Osteocyte (in vitro differentiated cells): ENCODE measurements at regions not wholly inside any gene's neighbourhood (a gene's known extent, or its start where the extent isn't known, plus 50 kb on each side); places are given as distances from the start of the nearest gene placed in this dataset.

ENCODE experiments used
- DNase-seq: peaks from one replicate; pipeline ENCODE4 v3.0.0; 2021; ENCODE audit warnings: mixed read lengths; ENCODE audit not compliant: unreplicated experiment; ENCODE audit errors: extremely low spot score
- H3K27ac Mint-ChIP-seq: one replicate; pipeline ENCODE4 v1.8.0; 2021; ENCODE audit warnings: mild to moderate bottlenecking, mixed read lengths; ENCODE audit not compliant: unreplicated experiment
- H3K27me3 Mint-ChIP-seq: one replicate; pipeline ENCODE4 v1.8.0; 2021; ENCODE audit warnings: mixed read lengths; ENCODE audit not compliant: unreplicated experiment
- H3K36me3 Mint-ChIP-seq: one replicate; pipeline ENCODE4 v1.8.0; 2021; ENCODE audit warnings: mixed read lengths; ENCODE audit not compliant: unreplicated experiment
- H3K4me1 Mint-ChIP-seq: one replicate; pipeline ENCODE4 v1.8.0; 2021; ENCODE audit warnings: mixed read lengths; ENCODE audit not compliant: unreplicated experiment
- H3K4me3 Mint-ChIP-seq: one replicate; pipeline ENCODE4 v1.8.0; 2021; ENCODE audit warnings: mild to moderate bottlenecking, moderate library complexity, mixed read lengths; ENCODE audit not compliant: unreplicated experiment
- H3K9me3 Mint-ChIP-seq: one replicate; pipeline ENCODE4 v1.8.0; 2021; ENCODE audit warnings: mixed read lengths; ENCODE audit not compliant: unreplicated experiment
- CTCF ChIP-seq: fragments of 200-600 bp; sonication (generic); IDR thresholded peaks from 2 replicates; pipeline ENCODE4 v1.5.0; 2021; ENCODE audit warnings: antibody characterized with exemption, mild to moderate bottlenecking, moderate library complexity

- H3K27ac Mint-ChIP-seq, result no peak overlapping the region
- no peak for TF ChIP-seq CTCF
- H3K4me3 Mint-ChIP-seq, result no peak overlapping the region
- H3K9me3 Mint-ChIP-seq, result no peaks in the 10 kb centered on the region
- H3K4me1 Mint-ChIP-seq, result no peaks in the 10 kb centered on the region
- H3K36me3 Mint-ChIP-seq, result no peaks in the 10 kb centered on the region
- peaks cover 11% of the 10 kb centered on the region for H3K27me3 Mint-ChIP-seq
- no peak for DNase-seq
Measured at GRCh38 chr3:152891678-152892077, 56.7 kb downstream of the P2RY1 start.

GRCh38 chr3:152892446-152892845 lies 57.5 kb downstream of the P2RY1 start:
- H3K9me3 Mint-ChIP-seq, result no peaks in the 10 kb centered on the region
- no peak for DNase-seq
- TF ChIP-seq CTCF, result no peak
- H3K4me3 Mint-ChIP-seq, result no peak overlapping the region
- H3K27ac Mint-ChIP-seq, result no peak overlapping the region
- peaks cover 10% of the 10 kb centered on the region for H3K27me3 Mint-ChIP-seq
- H3K36me3 Mint-ChIP-seq, result no peaks in the 10 kb centered on the region
- no peaks in the 10 kb centered on the region for H3K4me1 Mint-ChIP-seq

- H3K9me3 Mint-ChIP-seq, result no peaks in the 10 kb centered on the region
- no peak for TF ChIP-seq CTCF
- no peak overlapping the region for H3K27ac Mint-ChIP-seq
- no peak overlapping the region for H3K4me3 Mint-ChIP-seq
- H3K36me3 Mint-ChIP-seq, result no peaks in the 10 kb centered on the region
- no peaks in the 10 kb centered on the region for H3K4me1 Mint-ChIP-seq
- peaks cover 6% of the 10 kb centered on the region for H3K27me3 Mint-ChIP-seq
- no peak for DNase-seq
Measured at GRCh38 chr3:152893647-152894046, 58.7 kb downstream of the P2RY1 start.

- no peaks in the 10 kb centered on the region for H3K9me3 Mint-ChIP-seq
- no peak overlapping the region for H3K4me3 Mint-ChIP-seq
- no peak for TF ChIP-seq CTCF
- H3K36me3 Mint-ChIP-seq, result no peaks in the 10 kb centered on the region
- H3K27me3 Mint-ChIP-seq, result peaks cover 3% of the 10 kb centered on the region
- no peaks in the 10 kb centered on the region for H3K4me1 Mint-ChIP-seq
- H3K27ac Mint-ChIP-seq, result no peak overlapping the region
- no peak for DNase-seq
Measured at GRCh38 chr3:152899306-152899705, 64.4 kb downstream of the P2RY1 start.

- no peaks in the 10 kb centered on the region for H3K36me3 Mint-ChIP-seq
- TF ChIP-seq CTCF, result no peak
- H3K4me3 Mint-ChIP-seq, result no peak overlapping the region
- no peak overlapping the region for H3K27ac Mint-ChIP-seq
- no peaks in the 10 kb centered on the region for H3K9me3 Mint-ChIP-seq
- no peaks in the 10 kb centered on the region for H3K4me1 Mint-ChIP-seq
- DNase-seq, result no peak
- H3K27me3 Mint-ChIP-seq, result no peaks in the 10 kb centered on the region
Measured at GRCh38 chr3:152902141-152902669, 67.3 kb downstream of the P2RY1 start.
